ENCODE measurements at regions not wholly inside any gene's neighbourhood (a gene's known extent, or its start where the extent isn't known, plus 50 kb on each side); places are given as distances from the start of the nearest gene placed in this dataset.

GRCh38 chr6:165972139-165972802 lies 195.4 kb downstream of the TBXT start:
- Mint-ChIP-seq H3K9me3 (no peaks in the 10 kb centered on the region), H3K27ac (ENCODE audit: low read depth) (no peak overlapping the region), H3K27me3 (peaks cover 39% of the 10 kb centered on the region), H3K4me3 (no peak overlapping the region), H3K4me1 (no peaks in the 10 kb centered on the region), H3K36me3 (ENCODE audit: insufficient read depth) (peaks cover 1% of the 10 kb centered on the region)
- ATAC-seq (replicated peaks; ENCODE audit: extremely low read depth, poor library complexity, severe bottlenecking) (no peak), DNase-seq (ENCODE audit: low spot score in 2 of 2) (no peak)

GRCh38 chr6:165971202-165971601 lies 196.4 kb downstream of the TBXT start:
- Mint-ChIP-seq H3K4me1 (no peaks in the 10 kb centered on the region), H3K27me3 (peaks cover 31% of the 10 kb centered on the region), H3K36me3 (ENCODE audit: insufficient read depth) (peaks cover 1% of the 10 kb centered on the region), H3K9me3 (no peaks in the 10 kb centered on the region), H3K27ac (ENCODE audit: low read depth) (no peak overlapping the region), H3K4me3 (no peak overlapping the region)
- ATAC-seq (replicated peaks; ENCODE audit: extremely low read depth, poor library complexity, severe bottlenecking) (no peak), DNase-seq (ENCODE audit: low spot score in 2 of 2) (no peak)

GRCh38 chr6:165970001-165970400 lies 197.7 kb downstream of the TBXT start:
- Mint-ChIP-seq H3K27ac (ENCODE audit: low read depth) (no peak overlapping the region), H3K4me1 (no peaks in the 10 kb centered on the region), H3K4me3 (no peak overlapping the region), H3K9me3 (no peaks in the 10 kb centered on the region), H3K36me3 (ENCODE audit: insufficient read depth) (peaks cover 1% of the 10 kb centered on the region), H3K27me3 (peaks cover 43% of the 10 kb centered on the region)
- no peak for ATAC-seq (replicated peaks; ENCODE audit: extremely low read depth, poor library complexity, severe bottlenecking)
- DNase-seq (ENCODE audit: low spot score in 2 of 2): no peak

GRCh38 chr6:165969184-165969583 lies 198.5 kb downstream of the TBXT start:
- DNase-seq (ENCODE audit: low spot score in 2 of 2): no peak
- Mint-ChIP-seq H3K36me3 (ENCODE audit: insufficient read depth) (peaks cover 1% of the 10 kb centered on the region), H3K9me3 (no peaks in the 10 kb centered on the region), H3K27me3 (peaks cover 46% of the 10 kb centered on the region), H3K4me3 (no peak overlapping the region), H3K27ac (ENCODE audit: low read depth) (no peak overlapping the region), H3K4me1 (no peaks in the 10 kb centered on the region)
- no peak for ATAC-seq (replicated peaks; ENCODE audit: extremely low read depth, poor library complexity, severe bottlenecking)

- peaks cover 50% of the 10 kb centered on the region for H3K27me3 Mint-ChIP-seq
- H3K36me3 Mint-ChIP-seq (ENCODE audit: insufficient read depth): peaks cover 1% of the 10 kb centered on the region
- no peak for DNase-seq (ENCODE audit: low spot score in 2 of 2)
- no peak overlapping the region for H3K4me3 Mint-ChIP-seq
- H3K4me1 Mint-ChIP-seq: no peaks in the 10 kb centered on the region
- H3K9me3 Mint-ChIP-seq: no peaks in the 10 kb centered on the region
- ATAC-seq (replicated peaks; ENCODE audit: extremely low read depth, poor library complexity, severe bottlenecking): no peak
- no peak overlapping the region for H3K27ac Mint-ChIP-seq (ENCODE audit: low read depth)
These were observed 199.2 kb downstream of the TBXT start for GRCh38 chr6:165968408-165968807.

GRCh38 chr6:165967810-165968407 lies 199.7 kb downstream of the TBXT start:
- H3K9me3 Mint-ChIP-seq: no peaks in the 10 kb centered on the region
- H3K4me1 Mint-ChIP-seq: no peaks in the 10 kb centered on the region
- no peak for DNase-seq (ENCODE audit: low spot score in 2 of 2)
- H3K4me3 Mint-ChIP-seq: no peak overlapping the region
- no peak for ATAC-seq (replicated peaks; ENCODE audit: extremely low read depth, poor library complexity, severe bottlenecking)
- peaks cover 51% of the 10 kb centered on the region for H3K27me3 Mint-ChIP-seq
- peaks cover 1% of the 10 kb centered on the region for H3K36me3 Mint-ChIP-seq (ENCODE audit: insufficient read depth)
- H3K27ac Mint-ChIP-seq (ENCODE audit: low read depth): no peak overlapping the region

GRCh38 chr6:165963750-165964149 lies 203.9 kb downstream of the TBXT start:
- no peaks in the 10 kb centered on the region for H3K36me3 Mint-ChIP-seq (ENCODE audit: insufficient read depth)
- DNase-seq (ENCODE audit: low spot score in 2 of 2) (no peak), ATAC-seq (replicated peaks; ENCODE audit: extremely low read depth, poor library complexity, severe bottlenecking) (no peak)
- H3K9me3 Mint-ChIP-seq: no peaks in the 10 kb centered on the region
- H3K27ac Mint-ChIP-seq (ENCODE audit: low read depth): no peak overlapping the region
- H3K4me3 Mint-ChIP-seq: no peak overlapping the region
- peaks cover 41% of the 10 kb centered on the region for H3K27me3 Mint-ChIP-seq
- H3K4me1 Mint-ChIP-seq: no peaks in the 10 kb centered on the region

GRCh38 chr6:165962366-165962765 lies 205.3 kb downstream of the TBXT start:
- no peaks in the 10 kb centered on the region for H3K4me1 Mint-ChIP-seq
- H3K27ac Mint-ChIP-seq (ENCODE audit: low read depth): no peak overlapping the region
- H3K9me3 Mint-ChIP-seq: no peaks in the 10 kb centered on the region
- no peaks in the 10 kb centered on the region for H3K36me3 Mint-ChIP-seq (ENCODE audit: insufficient read depth)
- DNase-seq (ENCODE audit: low spot score in 2 of 2): no peak
- ATAC-seq (replicated peaks; ENCODE audit: extremely low read depth, poor library complexity, severe bottlenecking): no peak
- H3K4me3 Mint-ChIP-seq: no peak overlapping the region
- H3K27me3 Mint-ChIP-seq: peaks cover 31% of the 10 kb centered on the region

GRCh38 chr6:165961233-165961632 lies 206.4 kb downstream of the TBXT start:
- ATAC-seq (replicated peaks; ENCODE audit: extremely low read depth, poor library complexity, severe bottlenecking) (no peak), DNase-seq (ENCODE audit: low spot score in 2 of 2) (no peak)
- Mint-ChIP-seq H3K4me3 (no peak overlapping the region), H3K27ac (ENCODE audit: low read depth) (no peak overlapping the region), H3K36me3 (ENCODE audit: insufficient read depth) (no peaks in the 10 kb centered on the region), H3K4me1 (no peaks in the 10 kb centered on the region), H3K9me3 (no peaks in the 10 kb centered on the region), H3K27me3 (peaks cover 30% of the 10 kb centered on the region)

GRCh38 chr6:165960695-165961094 lies 207.0 kb downstream of the TBXT start:
- Mint-ChIP-seq H3K27me3 (peaks cover 26% of the 10 kb centered on the region), H3K4me3 (no peak overlapping the region), H3K9me3 (no peaks in the 10 kb centered on the region), H3K36me3 (ENCODE audit: insufficient read depth) (no peaks in the 10 kb centered on the region), H3K27ac (ENCODE audit: low read depth) (no peak overlapping the region), H3K4me1 (no peaks in the 10 kb centered on the region)
- no peak for DNase-seq (ENCODE audit: low spot score in 2 of 2)
- no peak for ATAC-seq (replicated peaks; ENCODE audit: extremely low read depth, poor library complexity, severe bottlenecking)

GRCh38 chr6:165959627-165960026 lies 208.0 kb downstream of the TBXT start:
- no peaks in the 10 kb centered on the region for H3K4me1 Mint-ChIP-seq
- H3K27ac Mint-ChIP-seq (ENCODE audit: low read depth): no peak overlapping the region
- no peaks in the 10 kb centered on the region for H3K36me3 Mint-ChIP-seq (ENCODE audit: insufficient read depth)
- H3K27me3 Mint-ChIP-seq: peaks cover 26% of the 10 kb centered on the region
- no peaks in the 10 kb centered on the region for H3K9me3 Mint-ChIP-seq
- H3K4me3 Mint-ChIP-seq: no peak overlapping the region
- ATAC-seq (replicated peaks; ENCODE audit: extremely low read depth, poor library complexity, severe bottlenecking) (no peak), DNase-seq (ENCODE audit: low spot score in 2 of 2) (no peak)

- no peak overlapping the region for H3K4me3 Mint-ChIP-seq
- DNase-seq (ENCODE audit: low spot score in 2 of 2) (no peak), ATAC-seq (replicated peaks; ENCODE audit: extremely low read depth, poor library complexity, severe bottlenecking) (no peak)
- H3K4me1 Mint-ChIP-seq: no peaks in the 10 kb centered on the region
- no peaks in the 10 kb centered on the region for H3K36me3 Mint-ChIP-seq (ENCODE audit: insufficient read depth)
- no peaks in the 10 kb centered on the region for H3K9me3 Mint-ChIP-seq
- H3K27ac Mint-ChIP-seq (ENCODE audit: low read depth): no peak overlapping the region
- H3K27me3 Mint-ChIP-seq: peaks cover 28% of the 10 kb centered on the region
These were observed 210.8 kb downstream of the TBXT start for GRCh38 chr6:165956874-165957273.

- H3K36me3 Mint-ChIP-seq (ENCODE audit: insufficient read depth): no peaks in the 10 kb centered on the region
- no peak overlapping the region for H3K4me3 Mint-ChIP-seq
- no peak overlapping the region for H3K27ac Mint-ChIP-seq (ENCODE audit: low read depth)
- peaks cover 53% of the 10 kb centered on the region for H3K27me3 Mint-ChIP-seq
- no peaks in the 10 kb centered on the region for H3K4me1 Mint-ChIP-seq
- ATAC-seq (replicated peaks; ENCODE audit: extremely low read depth, poor library complexity, severe bottlenecking) (no peak), DNase-seq (ENCODE audit: low spot score in 2 of 2) (no peak)
- H3K9me3 Mint-ChIP-seq: peaks cover 4% of the 10 kb centered on the region
These were observed 215.1 kb downstream of the TBXT start for GRCh38 chr6:165952514-165952913.

All from central memory CD8-positive, alpha-beta T cell (primary cell).